Gastroesophageal sphincter (tissue), 4 donors: ENCODE measurements at regions not wholly inside any gene's neighbourhood (a gene's known extent, or its start where the extent isn't known, plus 50 kb on each side); places are given as distances from the start of the nearest gene placed in this dataset.

Source experiments
- ATAC-seq: fragments of 150-250 bp; one replicate; pipeline ENCODE4 v1.9.1; 2016; ENCODE audit warnings: mild to moderate bottlenecking, moderate library complexity
- H3K27ac ChIP-seq, 4 donors: fragments of 200-600 bp; sonication (generic) in 3 of 4; 1 replicate in 3 of 4; 2 replicates in 1 of 4; pipeline ENCODE4 v1.5.1; 2016 to 2019
- H3K27me3 ChIP-seq: fragments of 200-600 bp; sonication (generic); one replicate; pipeline ENCODE4 v1.5.1; 2019
- H3K36me3 ChIP-seq, 2 donors: fragments of 200-600 bp; sonication (generic); one replicate each; pipeline ENCODE4 v1.5.1; 2019; ENCODE audit warnings: control low read depth in 1 of 2
- H3K4me1 ChIP-seq, 3 donors: fragments of 200-600 bp; sonication (generic); 1 replicate in 2 of 3; 2 replicates in 1 of 3; pipeline ENCODE4 v1.5.1; 2016 to 2019; ENCODE audit warnings: control low read depth in 2 of 3
- H3K4me3 ChIP-seq, 2 donors: fragments of 200-600 bp; sonication (generic); one replicate each; pipeline ENCODE4 v1.5.1; 2019; ENCODE audit warnings: mild to moderate bottlenecking in 1 of 2, moderate library complexity in 1 of 2
- H3K9me3 ChIP-seq, 3 donors: fragments of 200-600 bp; sonication (generic); one replicate each; pipeline ENCODE4 v1.5.1; 2017 to 2019; ENCODE audit warnings: control low read depth in 2 of 3
- EP300 ChIP-seq: sonication (generic); formaldehyde crosslinking; IDR thresholded peaks from one replicate; pipeline ENCODE4 v1.6.1; 2017; ENCODE audit warnings: antibody characterized with exemption, mild to moderate bottlenecking
- POLR2A ChIP-seq, 2 donors: fragments of 450-650 bp; IDR thresholded peaks; one replicate each; pipeline ENCODE4 v1.6.1; 2017; ENCODE audit warnings: antibody characterized with exemption in 2 of 2, mild to moderate bottlenecking in 2 of 2, moderate library complexity in 1 of 2
- POLR2AphosphoS5 ChIP-seq: sonication (generic); formaldehyde crosslinking; IDR thresholded peaks from one replicate; pipeline ENCODE4 v1.6.1; 2017; ENCODE audit warnings: antibody characterized with exemption
- WGBS, 2 donors: methylation state at CpG; one replicate each; pipeline ENCODE4 v1.1.5; 2018; ENCODE audit warnings: low coverage in 1 of 2; 5-methylcytosine and 5-hydroxymethylcytosine counted together
- TF ChIP-seq, protein P1 (sequence below), 4 experiments: fragments of 200-600 bp in 2 of 4; fragments of 450-650 bp in 2 of 4; sonication (generic) in 1 of 4; IDR thresholded peaks; one replicate each; pipeline ENCODE4 v1.5.1; 2017 to 2019; ENCODE audit warnings: antibody characterized with exemption in 4 of 4, mild to moderate bottlenecking in 2 of 4, moderate library complexity in 2 of 4

DNA sequence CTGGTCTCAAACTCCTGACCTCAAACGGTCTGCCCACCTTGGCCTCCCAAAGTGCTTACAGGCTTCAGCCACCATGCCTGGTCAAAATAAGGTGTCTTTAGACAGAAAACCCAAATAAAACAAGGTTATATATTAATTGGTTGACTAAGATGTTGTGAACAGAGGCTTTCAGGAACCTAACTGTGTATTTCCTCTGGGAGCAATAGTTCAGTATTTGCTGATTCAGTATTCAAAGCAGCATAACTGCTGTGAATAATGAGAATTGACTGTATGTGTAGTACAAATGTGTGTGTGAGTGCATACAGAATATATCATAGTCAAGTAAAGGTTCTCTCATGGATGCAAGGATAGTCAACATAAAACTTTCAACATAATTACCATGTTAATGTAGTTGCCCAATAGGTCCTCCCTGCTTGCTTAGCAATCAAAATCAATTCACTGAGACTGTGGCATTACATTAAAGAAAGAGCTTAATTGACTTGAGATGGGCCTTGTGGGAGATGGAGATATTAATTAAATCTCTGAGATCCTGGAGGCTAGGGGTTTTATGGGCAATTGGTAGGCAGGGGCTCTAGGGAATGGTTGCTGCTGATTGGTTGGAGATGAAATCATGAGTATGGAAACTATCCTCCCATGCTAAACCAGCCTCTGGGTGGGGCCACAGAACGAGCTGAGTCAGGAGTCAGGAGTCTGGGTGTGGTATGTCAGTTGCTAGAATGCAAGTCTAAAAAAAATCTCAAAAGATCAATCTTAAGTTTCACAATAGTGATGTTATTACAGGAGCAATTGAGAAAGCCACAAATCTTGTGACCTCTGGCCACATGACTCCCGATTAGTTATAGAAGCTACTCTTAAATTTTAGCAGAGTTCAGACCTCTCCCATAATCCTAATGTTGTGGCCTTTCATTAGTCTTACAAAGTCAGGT is 162.7 kb downstream of the AKR1D1 start:
- Histone ChIP-seq H3K4me1 (no peaks in the 10 kb centered on the region), H3K27ac (no peak overlapping the region), H3K36me3 (no peaks in the 10 kb centered on the region), H3K27me3 (no peaks in the 10 kb centered on the region), H3K4me3 (no peak overlapping the region), H3K9me3 (peaks cover 0 to 14% (median 0%) of the 10 kb centered on the region in 3 donors)
- TF ChIP-seq, protein P1, sequence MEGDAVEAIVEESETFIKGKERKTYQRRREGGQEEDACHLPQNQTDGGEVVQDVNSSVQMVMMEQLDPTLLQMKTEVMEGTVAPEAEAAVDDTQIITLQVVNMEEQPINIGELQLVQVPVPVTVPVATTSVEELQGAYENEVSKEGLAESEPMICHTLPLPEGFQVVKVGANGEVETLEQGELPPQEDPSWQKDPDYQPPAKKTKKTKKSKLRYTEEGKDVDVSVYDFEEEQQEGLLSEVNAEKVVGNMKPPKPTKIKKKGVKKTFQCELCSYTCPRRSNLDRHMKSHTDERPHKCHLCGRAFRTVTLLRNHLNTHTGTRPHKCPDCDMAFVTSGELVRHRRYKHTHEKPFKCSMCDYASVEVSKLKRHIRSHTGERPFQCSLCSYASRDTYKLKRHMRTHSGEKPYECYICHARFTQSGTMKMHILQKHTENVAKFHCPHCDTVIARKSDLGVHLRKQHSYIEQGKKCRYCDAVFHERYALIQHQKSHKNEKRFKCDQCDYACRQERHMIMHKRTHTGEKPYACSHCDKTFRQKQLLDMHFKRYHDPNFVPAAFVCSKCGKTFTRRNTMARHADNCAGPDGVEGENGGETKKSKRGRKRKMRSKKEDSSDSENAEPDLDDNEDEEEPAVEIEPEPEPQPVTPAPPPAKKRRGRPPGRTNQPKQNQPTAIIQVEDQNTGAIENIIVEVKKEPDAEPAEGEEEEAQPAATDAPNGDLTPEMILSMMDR (IDR thresholded peaks at IDR 0.05) = no peak
- no peak for TF ChIP-seq POLR2AphosphoS5
- no peak for TF ChIP-seq POLR2A (IDR thresholded peaks at IDR 0.05)
- no peak for TF ChIP-seq EP300
- WGBS, 2 donors = 61 to 63% methylated on average over 3 of the region's 3 CpGs
- ATAC-seq = no peak

DNA sequence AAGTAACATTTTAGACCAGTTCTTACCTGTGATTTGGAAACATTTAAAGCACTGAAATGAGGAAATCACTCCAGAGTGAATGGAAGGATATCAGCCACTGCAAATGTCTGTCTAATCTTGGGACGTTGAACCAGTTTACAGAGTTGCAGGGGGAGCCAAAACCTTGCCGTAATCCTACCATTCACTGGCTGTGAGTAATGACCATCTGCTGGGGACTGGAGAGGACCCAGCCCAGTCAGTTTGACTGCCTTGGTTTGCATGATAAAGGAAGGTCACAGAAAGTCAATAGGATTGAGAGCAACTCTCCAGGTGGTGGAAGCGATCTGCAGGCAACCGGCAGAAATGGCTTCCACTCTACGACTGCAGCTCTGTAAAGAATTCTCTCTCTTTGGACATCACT is 167.2 kb downstream of the AKR1D1 start:
- 40 to 43% methylated on average over 5 of the region's 5 CpGs for WGBS, 2 donors
- Histone ChIP-seq H3K27me3 (no peaks in the 10 kb centered on the region), H3K27ac (no peak overlapping the region), H3K4me1 (no peaks in the 10 kb centered on the region), H3K36me3 (no peaks in the 10 kb centered on the region), H3K4me3 (no peak overlapping the region), H3K9me3 (peaks cover 0 to 21% (median 0%) of the 10 kb centered on the region in 3 donors)
- ATAC-seq = no peak
- TF ChIP-seq, protein P1 (IDR thresholded peaks at IDR 0.05) = no peak
- TF ChIP-seq POLR2A (IDR thresholded peaks at IDR 0.05) (no peak), EP300 (no peak), POLR2AphosphoS5 (no peak)

DNA sequence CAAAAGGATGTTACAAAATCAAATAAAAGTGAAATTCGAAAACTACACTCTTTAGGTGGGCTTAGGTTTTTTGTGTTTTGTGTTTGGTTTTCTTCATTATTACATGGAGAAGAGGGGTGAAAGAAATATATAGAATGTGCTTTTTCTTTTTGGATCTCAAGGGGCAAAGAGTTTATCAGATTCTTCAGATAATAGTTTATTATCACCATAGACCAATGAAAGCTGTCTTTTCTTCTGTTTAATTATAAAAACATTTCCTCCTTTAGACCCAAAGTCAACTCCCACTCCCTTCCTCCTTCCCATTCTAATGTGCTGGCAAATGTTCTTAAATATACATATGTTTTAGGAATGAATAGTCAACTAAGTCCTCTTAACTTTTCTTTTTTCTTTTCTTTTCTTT is 167.6 kb downstream of the AKR1D1 start:
- no peak for ATAC-seq
- Histone ChIP-seq H3K27ac (no peak overlapping the region), H3K27me3 (no peaks in the 10 kb centered on the region), H3K4me3 (no peak overlapping the region), H3K9me3 (peaks cover 0 to 17% (median 0%) of the 10 kb centered on the region in 3 donors), H3K36me3 (no peaks in the 10 kb centered on the region), H3K4me1 (no peaks in the 10 kb centered on the region)
- TF ChIP-seq POLR2AphosphoS5 = no peak
- TF ChIP-seq EP300 = no peak
- TF ChIP-seq, protein P1 (IDR thresholded peaks at IDR 0.05) = no peak
- TF ChIP-seq POLR2A (IDR thresholded peaks at IDR 0.05) = no peak
- WGBS, 2 donors = 56 to 67% methylated on average over 1 of the region's 1 CpG

GRCh38 chr7:138244606-138245005 is 168.3 kb downstream of the AKR1D1 start:
- no peaks in the 10 kb centered on the region for H3K36me3 ChIP-seq
- H3K4me3 ChIP-seq = no peak overlapping the region
- no peak overlapping the region for H3K27ac ChIP-seq
- peaks cover 0 to 13% (median 0%) of the 10 kb centered on the region in 3 donors for H3K9me3 ChIP-seq
- ATAC-seq = no peak
- H3K27me3 ChIP-seq = no peaks in the 10 kb centered on the region
- no peaks in the 10 kb centered on the region for H3K4me1 ChIP-seq
- WGBS, 2 donors = 81 to 93% methylated on average over 3 to 5 of the region's 5 CpGs
- TF ChIP-seq EP300 (no peak), POLR2AphosphoS5 (no peak), POLR2A (IDR thresholded peaks at IDR 0.05) (no peak)
- TF ChIP-seq, protein P1 (IDR thresholded peaks at IDR 0.05) = no peak

DNA sequence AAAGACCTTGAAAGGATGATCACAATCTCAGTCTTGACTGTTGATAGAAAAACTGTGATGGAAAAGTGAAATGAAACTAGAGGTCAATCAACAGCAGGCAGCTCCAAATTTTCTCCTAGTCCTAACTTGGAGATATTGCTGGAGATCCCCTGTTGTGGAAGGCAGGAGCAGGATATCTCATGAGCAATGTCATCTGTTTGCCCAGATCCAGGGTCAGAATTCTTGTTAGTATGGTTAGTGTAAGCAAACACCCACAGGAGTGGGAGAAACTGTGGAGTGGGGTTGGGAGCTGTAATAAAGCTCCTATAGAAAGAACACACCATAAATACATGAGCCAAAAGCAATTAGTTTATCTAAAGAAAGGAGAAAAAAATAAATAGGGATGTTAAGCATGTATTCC is 169.0 kb downstream of the AKR1D1 start:
- ATAC-seq = no peak
- H3K36me3 ChIP-seq = no peaks in the 10 kb centered on the region
- H3K27me3 ChIP-seq = no peaks in the 10 kb centered on the region
- no peaks in the 10 kb centered on the region for H3K4me1 ChIP-seq
- no peak overlapping the region for H3K27ac ChIP-seq
- peaks cover 0 to 13% (median 0%) of the 10 kb centered on the region in 3 donors for H3K9me3 ChIP-seq
- no peak for TF ChIP-seq EP300
- TF ChIP-seq, protein P1 (IDR thresholded peaks at IDR 0.05) = no peak
- no peak for TF ChIP-seq POLR2A (IDR thresholded peaks at IDR 0.05)
- TF ChIP-seq POLR2AphosphoS5 = no peak
- H3K4me3 ChIP-seq = no peak overlapping the region
